OCI-LY3 (cell line): ENCODE measurements at regions not wholly inside any gene's neighbourhood (a gene's known extent, or its start where the extent isn't known, plus 50 kb on each side); places are given as distances from the start of the nearest gene placed in this dataset.
A peak's percentile ranks its signal among the peaks of the same experiment; 100 is the strongest.

ENCODE experiments used
- H2AFZ ChIP-seq: fragments of 200-600, 300-600 bp; shearing (Covaris generic); 2 replicates; pipeline ENCODE4 v1.6.0; 2014; ENCODE audit warnings: antibody characterized with exemption, low read depth, low read length
- H3K27ac ChIP-seq: fragments of 200-600, 300-600 bp; sonication (generic); 2 replicates; pipeline ENCODE4 v1.5.1; 2014; ENCODE audit warnings: mild to moderate bottlenecking, low read length, moderate library complexity, mixed read lengths
- H3K27me3 ChIP-seq: fragments of 200-600, 300-600 bp; sonication (generic); 2 replicates; pipeline ENCODE4 v1.6.1; 2014; ENCODE audit warnings: low read depth, low read length, mixed read lengths
- H3K36me3 ChIP-seq: fragments of 200-600, 300-600 bp; sonication (generic); replicated peaks from 2 replicates; pipeline ENCODE3; 2014; ENCODE audit warnings: low read depth, low read length, mixed read lengths
- H3K4me1 ChIP-seq: fragments of 300-600, 200-600 bp; sonication (generic); 2 replicates; pipeline ENCODE4 v1.6.1; 2014; ENCODE audit warnings: low read length, mixed read lengths
- H3K4me2 ChIP-seq: fragments of 200-600, 300-600 bp; sonication (generic); 2 replicates; pipeline ENCODE4 v1.6.1; 2014; ENCODE audit warnings: low read length, mixed read lengths
- H3K4me3 ChIP-seq: fragments of 300-600, 200-600 bp; sonication (generic); 2 replicates; pipeline ENCODE4 v1.5.1; 2014; ENCODE audit warnings: antibody characterized with exemption, mild to moderate bottlenecking, low read length, moderate library complexity
- H3K79me2 ChIP-seq: fragments of 300-600, 200-600 bp; shearing (Covaris generic); 2 replicates; pipeline ENCODE4 v1.6.1; 2014; ENCODE audit warnings: mild to moderate bottlenecking, low read length, mixed read lengths
- H3K9ac ChIP-seq: fragments of 300-600, 200-600 bp; shearing (Covaris generic); 2 replicates; pipeline ENCODE4 v1.6.0; 2014; ENCODE audit warnings: mild to moderate bottlenecking, low read length, moderate library complexity
- H3K9me3 ChIP-seq: fragments of 200-600, 300-600 bp; shearing (Covaris generic); 2 replicates; pipeline ENCODE4 v1.6.1; 2014; ENCODE audit warnings: low read length, mixed read lengths; ENCODE audit not compliant: insufficient read depth
- H4K20me1 ChIP-seq: fragments of 200-600, 300-600 bp; sonication (generic); 2 replicates; pipeline ENCODE4 v1.6.1; 2016; ENCODE audit warnings: low read length, mixed read lengths; ENCODE audit not compliant: insufficient read depth
- CTCF ChIP-seq: fragments of 200-600, 300-600 bp; sonication (generic); IDR thresholded peaks from 2 replicates; pipeline ENCODE4 v1.5.1; 2014; ENCODE audit warnings: antibody characterized with exemption, low read length, low read depth
- EZH2phosphoT487 ChIP-seq: fragments of 200-600 bp; shearing (Covaris generic); IDR thresholded peaks from 2 replicates; pipeline ENCODE4 v1.6.1; 2018; ENCODE audit warnings: antibody characterized with exemption, mixed run types, low read depth

- no peak overlapping the region for H3K4me3 ChIP-seq
- H3K27me3 ChIP-seq = no peaks in the 10 kb centered on the region
- H3K79me2 ChIP-seq = no peaks in the 10 kb centered on the region
- no peaks in the 10 kb centered on the region for H3K9me3 ChIP-seq
- H3K4me2 ChIP-seq = no peak overlapping the region
- H3K9ac ChIP-seq = no peak overlapping the region
- no peak overlapping the region for H3K27ac ChIP-seq
- TF ChIP-seq EZH2phosphoT487 (no peak), CTCF (no peak)
- H3K36me3 ChIP-seq = no peaks in the 10 kb centered on the region
- H4K20me1 ChIP-seq = no peaks in the 10 kb centered on the region
- H2AFZ ChIP-seq = no peak overlapping the region
- H3K4me1 ChIP-seq = peaks cover 10% of the 10 kb centered on the region
These were observed 208.4 kb upstream of the NANOGP8 start for GRCh38 chr15:35293353-35294130.

GRCh38 chr15:35290301-35290721 lies 205.2 kb upstream of the NANOGP8 start:
- Histone ChIP-seq H3K27me3 (no peaks in the 10 kb centered on the region), H3K27ac (no peak overlapping the region), H3K4me2 (no peak overlapping the region), H3K36me3 (no peaks in the 10 kb centered on the region), H4K20me1 (no peaks in the 10 kb centered on the region), H3K9me3 (no peaks in the 10 kb centered on the region), H3K4me3 (no peak overlapping the region), H3K4me1 (no peaks in the 10 kb centered on the region), H3K79me2 (no peaks in the 10 kb centered on the region), H3K9ac (no peak overlapping the region), H2AFZ (no peak overlapping the region)
- no peak for TF ChIP-seq CTCF
- no peak for TF ChIP-seq EZH2phosphoT487

- no peak overlapping the region for H3K4me3 ChIP-seq
- H3K9ac ChIP-seq = no peak overlapping the region
- H3K79me2 ChIP-seq = no peaks in the 10 kb centered on the region
- H3K4me2 ChIP-seq = 0 out of 2 replicates have a peak overlapping the region, but pooled peaks have one; percentile 14
- H3K36me3 ChIP-seq = no peaks in the 10 kb centered on the region
- H3K27ac ChIP-seq = no peak overlapping the region
- H3K9me3 ChIP-seq = no peaks in the 10 kb centered on the region
- TF ChIP-seq EZH2phosphoT487 (no peak), CTCF (peak; percentile 93)
- H3K4me1 ChIP-seq = no peaks in the 10 kb centered on the region
- H3K27me3 ChIP-seq = no peaks in the 10 kb centered on the region
- H4K20me1 ChIP-seq = no peaks in the 10 kb centered on the region
- 0 out of 2 replicates have a peak overlapping the region, but pooled peaks have one; percentile 55 for H2AFZ ChIP-seq
These were observed 204.0 kb upstream of the NANOGP8 start for GRCh38 chr15:35289024-35289617.

- no peaks in the 10 kb centered on the region for H3K4me1 ChIP-seq
- H2AFZ ChIP-seq = 0 out of 2 replicates have a peak overlapping the region, but pooled peaks have one; percentile 55
- H3K79me2 ChIP-seq = no peaks in the 10 kb centered on the region
- H3K4me3 ChIP-seq = no peak overlapping the region
- H3K27me3 ChIP-seq = no peaks in the 10 kb centered on the region
- no peaks in the 10 kb centered on the region for H3K9me3 ChIP-seq
- H3K4me2 ChIP-seq = no peak overlapping the region
- TF ChIP-seq CTCF (no peak), EZH2phosphoT487 (no peak)
- no peak overlapping the region for H3K27ac ChIP-seq
- H4K20me1 ChIP-seq = no peaks in the 10 kb centered on the region
- H3K36me3 ChIP-seq = no peaks in the 10 kb centered on the region
- no peak overlapping the region for H3K9ac ChIP-seq
These were observed 203.5 kb upstream of the NANOGP8 start for GRCh38 chr15:35288580-35288979.
